NCI-H446 treated with DMSO at 0.1 percent for 48 hours (cell line): ENCODE measurements at regions not wholly inside any gene's neighbourhood (a gene's known extent, or its start where the extent isn't known, plus 50 kb on each side); places are given as distances from the start of the nearest gene placed in this dataset.
A peak's percentile ranks its signal among the peaks of the same experiment; 100 is the strongest.

ENCODE experiments used
- DNase-seq: peaks from one replicate; lab custom pipeline; 2025; lab: John Stamatoyannopoulos, UW

DNA sequence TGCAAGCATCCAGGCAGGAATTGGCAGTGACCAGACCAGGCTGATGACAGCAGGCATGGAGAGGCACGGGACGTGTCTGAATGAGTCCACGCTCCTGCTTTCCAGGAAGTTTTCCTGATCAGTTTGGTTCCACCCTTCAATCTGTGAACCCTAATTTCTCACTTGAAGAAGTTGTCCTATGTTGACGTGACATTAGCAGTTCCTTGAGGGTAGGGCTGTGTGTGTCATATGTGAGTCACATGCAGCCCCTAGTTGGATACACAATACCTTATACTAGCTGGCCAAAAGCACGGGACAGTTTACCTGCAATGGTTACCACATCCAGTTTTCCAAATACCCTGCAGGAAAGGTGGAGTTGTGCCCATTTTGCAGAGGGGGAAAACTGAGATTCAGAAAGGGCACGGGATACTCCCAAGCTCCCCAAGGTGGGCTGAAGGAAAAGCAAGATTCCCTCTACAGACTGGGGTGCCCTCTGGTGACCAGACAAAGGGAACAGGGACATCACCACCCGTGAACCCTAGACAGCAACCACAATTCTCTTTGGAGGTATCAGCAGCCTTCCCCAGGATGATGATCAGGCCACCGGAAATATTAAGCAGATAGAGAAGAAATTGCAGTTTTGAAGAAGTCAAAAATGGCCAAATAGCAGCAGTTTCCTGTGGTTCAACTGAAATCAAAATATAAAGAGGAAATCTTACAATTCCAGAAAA, 194.5 kb downstream of the PHETA1 start:
- DNase-seq = no peak

DNA sequence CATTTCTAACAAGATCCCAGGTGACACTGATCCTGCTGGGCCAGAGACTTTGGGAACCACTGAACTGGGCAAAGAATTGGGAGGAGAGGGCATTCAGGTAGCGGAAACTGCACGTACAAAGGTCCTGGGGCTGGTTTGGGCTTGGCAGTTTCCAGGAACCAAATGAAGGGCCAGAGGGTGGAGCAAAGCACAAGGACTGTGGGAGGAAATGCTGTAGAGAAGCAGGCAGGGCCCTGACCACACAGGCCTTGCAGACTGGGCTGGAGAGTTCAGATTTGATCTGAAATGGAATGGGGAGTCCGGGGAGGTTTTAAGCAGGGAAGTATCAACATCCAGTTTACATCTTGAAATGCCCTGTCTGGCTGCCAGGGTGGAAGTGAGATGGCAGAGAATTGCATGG, 195.1 kb downstream of the PHETA1 start:
- no peak for DNase-seq

DNA sequence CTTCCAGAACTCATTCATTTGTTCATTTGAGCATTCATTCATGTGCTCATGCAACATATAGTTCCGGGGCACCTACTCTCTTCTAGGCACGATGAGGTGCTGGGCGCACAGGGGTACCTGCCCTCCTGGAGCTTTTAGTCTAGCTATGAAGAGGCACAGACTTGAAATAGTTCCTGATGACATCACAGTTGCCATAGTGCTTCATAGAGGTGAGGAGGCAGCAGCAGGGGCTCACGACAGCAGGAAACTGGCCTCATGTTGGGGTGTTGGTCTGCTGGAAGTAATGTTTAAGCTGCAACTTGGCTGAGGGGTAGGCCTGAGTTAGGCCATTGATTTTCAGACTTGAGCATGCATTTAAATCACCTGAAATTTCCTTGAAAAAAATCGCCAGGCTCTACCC, 195.5 kb downstream of the PHETA1 start:
- no peak for DNase-seq

DNA sequence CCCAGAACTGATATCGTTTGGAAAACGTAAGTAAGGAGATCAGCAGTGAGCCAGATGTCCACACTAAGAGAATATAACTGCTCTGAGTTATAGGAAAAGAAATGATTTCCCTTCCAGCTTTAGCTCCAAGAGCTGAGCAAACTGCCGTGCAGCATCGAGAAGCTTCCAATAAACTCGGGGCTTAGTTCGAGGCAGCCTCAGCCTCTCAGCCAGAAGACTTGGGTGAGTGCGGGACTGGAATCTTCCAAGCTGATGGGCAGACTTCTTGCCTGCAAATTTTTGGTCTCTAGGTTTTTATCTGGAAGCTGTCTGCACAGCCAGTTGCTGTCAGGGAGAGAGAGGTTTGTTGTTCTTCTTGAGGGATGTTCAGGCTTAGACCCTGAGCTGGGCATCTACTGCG, 196.1 kb downstream of the PHETA1 start:
- DNase-seq = no peak

DNA sequence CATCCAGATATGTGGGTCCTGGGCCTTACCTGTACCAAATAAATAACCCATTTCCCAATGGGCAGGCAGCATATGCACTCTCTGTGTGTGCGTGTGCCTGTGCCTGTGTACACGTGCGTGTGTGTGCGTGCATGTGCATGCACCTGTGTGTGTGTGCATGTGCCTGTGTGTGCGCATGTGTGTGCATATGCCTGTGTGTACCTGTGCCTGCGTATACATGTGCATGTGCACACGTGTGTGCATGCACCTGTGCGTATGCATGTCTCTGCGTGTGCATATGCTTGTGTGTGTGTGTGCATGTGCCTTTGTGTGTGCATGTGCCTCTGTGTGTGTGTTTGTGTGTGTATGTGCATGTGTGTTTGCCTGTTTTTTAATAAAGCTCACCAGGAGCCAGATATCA, 197.1 kb downstream of the PHETA1 start:
- DNase-seq = no peak

DNA sequence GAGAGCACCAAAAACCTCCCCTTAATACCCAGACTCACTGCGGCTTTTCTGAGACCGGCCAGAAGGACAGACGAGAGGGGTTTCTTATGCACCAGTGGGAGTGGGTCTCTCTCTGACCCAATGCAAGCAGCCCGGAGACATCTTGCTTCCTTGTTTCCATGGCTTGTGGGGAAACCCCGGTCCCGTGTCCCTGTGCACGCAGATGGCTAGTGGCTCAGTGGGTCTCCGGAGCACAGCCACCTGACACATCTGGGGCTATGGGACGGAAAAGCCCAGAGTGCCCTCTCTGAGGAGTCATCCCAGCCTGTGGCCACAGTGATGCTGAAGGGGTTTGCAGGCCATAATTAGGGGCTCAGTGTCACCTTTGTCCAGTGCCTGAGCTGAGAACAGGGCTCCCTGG, 197.6 kb downstream of the PHETA1 start:
- DNase-seq = no peak

- no peak for DNase-seq
Observed at GRCh38 chr12:111170543-111170942, 198.4 kb downstream of the PHETA1 start.

- DNase-seq = no peak
Observed at GRCh38 chr12:111169456-111169855, 199.4 kb downstream of the PHETA1 start.

DNA sequence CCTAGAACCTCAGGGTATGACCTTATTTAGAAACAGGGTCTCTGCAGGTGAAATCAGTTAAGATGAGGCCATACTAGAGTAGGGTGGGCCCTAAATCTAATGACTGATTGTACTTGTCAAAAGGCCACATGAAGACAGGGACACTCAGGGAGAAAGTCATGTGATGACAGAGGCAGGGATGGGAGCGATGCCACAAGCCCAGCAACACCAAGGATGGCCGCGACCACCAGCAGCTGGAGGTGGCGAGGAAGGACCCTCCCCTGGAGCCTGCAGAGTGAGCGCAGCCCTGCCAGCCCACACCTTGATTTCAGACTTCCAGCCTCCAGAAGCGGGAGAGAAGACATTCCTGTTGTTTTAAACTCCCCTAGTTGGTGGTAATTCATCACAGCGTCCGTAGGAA, 199.9 kb downstream of the PHETA1 start:
- no peak for DNase-seq

DNA sequence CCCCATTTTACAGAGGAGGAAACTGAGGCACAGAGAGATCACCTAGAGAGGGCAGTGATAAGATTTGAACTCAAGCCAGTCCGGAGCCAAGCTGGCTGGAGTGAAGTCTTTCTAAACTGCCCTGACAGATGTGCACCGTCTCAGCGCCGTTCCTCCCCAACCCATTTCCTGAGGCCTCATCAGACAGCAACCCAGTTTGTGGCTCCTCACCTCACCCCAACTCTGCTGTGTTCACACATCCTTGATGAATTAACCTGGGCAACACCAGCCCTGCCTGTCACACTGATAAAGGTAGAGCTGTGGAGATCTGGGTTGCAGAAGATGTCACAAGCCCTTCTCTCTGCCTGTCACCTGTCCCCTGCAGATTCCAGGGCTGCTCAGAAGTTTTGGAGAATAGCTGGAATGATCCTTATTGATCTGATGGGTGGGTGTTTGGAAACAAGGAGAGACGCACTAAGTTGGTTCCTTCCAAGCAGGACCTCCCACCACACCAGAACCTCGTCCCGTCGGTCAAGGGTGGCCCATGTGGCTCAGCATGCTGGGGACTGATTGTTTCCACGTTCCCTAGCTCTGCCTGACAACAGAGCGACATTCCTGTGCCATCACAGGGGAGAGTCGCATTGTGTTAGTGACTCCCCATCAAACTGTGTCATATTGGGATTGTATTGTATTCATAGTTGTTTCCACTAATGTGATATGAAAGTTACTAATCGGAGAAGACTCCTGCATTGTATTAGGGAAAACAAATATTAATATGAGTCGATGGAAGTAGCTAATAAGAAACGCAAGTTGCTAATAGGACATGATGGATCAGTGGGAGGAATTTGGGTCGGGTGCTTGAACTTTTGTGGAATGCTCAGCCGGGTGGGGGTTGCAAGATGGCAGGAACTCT, 200.6 kb downstream of the PHETA1 start:
- no peak for DNase-seq

DNA sequence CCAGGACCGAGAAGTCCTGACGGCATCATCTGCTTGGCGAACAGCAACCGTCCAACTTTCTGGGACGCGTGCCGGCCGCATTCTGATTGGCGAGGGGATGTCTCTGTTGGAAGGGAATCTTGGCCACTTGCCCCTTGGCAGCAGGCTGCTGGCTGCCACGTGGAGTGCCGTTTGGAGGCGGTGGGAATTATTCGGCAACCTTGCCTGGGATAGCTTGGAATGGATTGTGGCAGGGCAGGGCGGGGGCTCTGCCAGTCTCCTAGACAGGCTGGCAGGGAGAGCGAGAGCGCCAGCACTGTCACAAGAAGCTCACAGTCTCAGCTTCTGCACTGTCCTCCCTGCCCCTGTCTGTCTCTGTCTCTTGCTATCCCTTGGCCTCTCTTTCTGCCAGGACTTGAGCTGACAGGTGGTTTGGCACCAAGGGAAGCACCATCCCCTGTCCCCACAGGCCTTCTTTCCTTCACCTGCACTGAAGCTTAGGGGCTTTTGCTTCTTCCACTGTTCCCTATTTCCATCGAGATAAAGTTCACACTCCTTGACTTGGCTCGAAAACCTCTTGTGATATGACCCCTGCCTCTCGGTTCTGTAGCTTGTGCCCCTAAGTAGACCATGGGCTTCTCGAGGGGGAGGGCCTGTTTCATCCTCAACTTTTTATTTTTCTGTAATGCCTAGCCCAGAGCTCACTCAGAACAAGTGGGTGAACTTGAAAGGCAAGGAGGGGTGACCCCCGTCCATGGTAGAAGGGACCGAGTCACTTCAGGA, 201.9 kb downstream of the PHETA1 start:
- DNase-seq = peak; percentile 57

DNA sequence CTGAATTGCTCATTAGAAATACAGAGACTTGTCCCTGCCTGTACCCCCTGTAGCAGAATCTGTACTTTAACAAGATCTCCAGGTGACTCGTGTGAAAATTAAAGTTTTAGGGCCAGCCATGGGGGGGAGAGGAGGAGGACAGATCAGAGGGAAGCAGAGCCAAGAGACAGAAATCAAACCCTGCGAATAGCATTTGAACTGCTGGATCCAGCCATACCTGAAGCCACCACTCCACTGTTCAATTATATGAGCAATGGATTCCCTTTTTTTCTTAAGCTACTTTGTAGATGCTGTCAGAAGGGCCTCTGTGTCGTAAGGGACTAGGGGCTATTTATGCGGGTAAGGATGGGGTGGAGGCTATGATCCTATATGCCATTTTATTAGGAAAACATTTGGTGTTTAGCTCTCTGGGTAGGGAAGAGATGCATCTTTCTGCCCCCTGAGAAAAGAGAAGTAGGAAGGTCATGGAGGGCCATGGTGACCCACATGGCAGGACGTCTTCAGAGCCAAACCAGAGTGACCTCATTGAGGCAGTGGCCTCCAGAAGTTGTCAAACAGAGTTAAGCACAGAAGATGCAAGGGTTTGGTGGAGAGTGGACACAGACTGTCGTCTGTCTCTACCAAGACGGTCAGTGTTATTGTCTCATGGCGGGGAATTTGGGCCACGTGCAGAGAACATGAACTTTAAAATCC, 203.9 kb downstream of the PHETA1 start:
- no peak for DNase-seq

DNA sequence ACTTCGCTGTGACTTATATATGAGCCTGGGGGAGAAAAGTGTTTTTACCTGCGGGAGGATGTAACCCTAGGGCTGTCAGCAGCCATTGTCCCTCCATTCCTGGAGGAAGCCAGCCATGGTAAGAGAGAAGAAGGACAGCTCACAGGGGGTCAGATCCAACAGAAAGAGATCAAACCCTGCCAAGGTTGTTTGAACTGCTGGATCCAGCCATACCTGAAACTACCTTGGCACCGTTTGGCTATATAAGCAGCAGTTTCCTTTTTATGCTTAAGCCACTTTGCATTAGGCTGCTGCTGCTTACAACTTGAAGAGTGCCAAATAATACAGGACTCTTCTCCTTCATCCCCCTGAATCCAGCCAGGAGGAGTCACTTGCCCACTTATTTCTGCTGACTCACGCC, 205.5 kb downstream of the PHETA1 start:
- no peak for DNase-seq

- DNase-seq = no peak
Observed at GRCh38 chr12:111161898-111162297, 207.0 kb downstream of the PHETA1 start.

- peak; percentile 34 for DNase-seq
Observed at GRCh38 chr12:111160350-111161241, 208.3 kb downstream of the PHETA1 start.

DNA sequence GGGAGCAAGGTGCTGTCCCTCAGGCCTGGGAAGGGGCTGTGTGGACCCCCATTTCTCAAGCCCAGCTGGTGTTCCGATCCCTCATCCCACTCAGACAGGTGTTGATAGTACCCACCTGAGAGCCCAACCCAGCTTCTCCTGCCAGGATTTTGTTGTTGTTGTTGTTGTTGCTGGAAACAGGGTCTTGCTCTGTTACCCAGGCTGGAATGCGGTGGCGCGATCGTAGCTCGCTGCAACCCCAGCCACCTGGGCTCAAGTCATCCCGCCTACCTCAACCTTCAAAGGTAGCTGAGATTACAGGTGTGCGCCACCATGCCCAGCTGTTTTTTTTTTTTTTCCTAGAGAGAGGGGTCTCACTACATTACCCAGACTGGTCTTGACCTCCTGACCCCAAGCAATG, 209.9 kb downstream of the PHETA1 start:
- no peak for DNase-seq

DNA sequence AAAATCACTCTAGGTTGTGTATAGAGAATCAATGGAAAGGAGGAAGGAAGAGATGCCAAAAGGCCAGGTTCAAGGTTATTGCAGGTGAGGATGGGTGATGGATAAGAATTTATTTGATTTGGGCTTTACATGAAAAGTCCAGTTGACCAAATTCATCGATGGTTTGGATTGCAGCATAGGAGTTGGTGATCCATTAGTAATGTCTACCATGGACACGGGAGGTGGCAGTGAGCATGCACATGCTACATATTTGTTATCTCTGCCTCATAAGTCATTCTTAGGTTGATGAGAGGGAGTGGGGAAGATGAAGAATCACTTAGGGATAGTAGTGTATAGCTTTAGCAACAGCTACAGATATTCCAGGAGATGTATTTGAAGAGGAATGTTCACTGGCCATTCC, 211.4 kb downstream of the PHETA1 start:
- no peak for DNase-seq

DNA sequence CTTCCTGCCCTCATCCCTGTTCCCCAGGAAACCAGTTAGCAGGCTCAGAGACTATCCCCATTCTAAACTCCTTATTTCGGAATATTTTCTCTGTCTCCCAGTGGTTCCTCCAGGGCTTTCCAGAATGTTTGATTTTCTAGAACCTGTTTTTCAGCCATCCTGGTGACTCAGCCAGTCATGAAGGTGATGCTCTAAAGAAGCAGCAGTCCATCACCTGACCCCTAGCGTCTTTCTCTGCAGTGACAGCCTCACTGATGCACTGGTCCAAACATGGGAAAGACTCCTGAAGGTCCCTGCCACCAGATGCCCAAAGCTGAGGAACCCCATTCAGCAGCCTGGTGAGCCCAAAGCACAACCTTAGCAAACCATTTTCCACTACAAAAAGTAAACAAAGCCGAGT, 212.6 kb downstream of the PHETA1 start:
- no peak for DNase-seq

GRCh38 chr12:111155521-111155920, 213.4 kb downstream of the PHETA1 start:
- DNase-seq = no peak

DNA sequence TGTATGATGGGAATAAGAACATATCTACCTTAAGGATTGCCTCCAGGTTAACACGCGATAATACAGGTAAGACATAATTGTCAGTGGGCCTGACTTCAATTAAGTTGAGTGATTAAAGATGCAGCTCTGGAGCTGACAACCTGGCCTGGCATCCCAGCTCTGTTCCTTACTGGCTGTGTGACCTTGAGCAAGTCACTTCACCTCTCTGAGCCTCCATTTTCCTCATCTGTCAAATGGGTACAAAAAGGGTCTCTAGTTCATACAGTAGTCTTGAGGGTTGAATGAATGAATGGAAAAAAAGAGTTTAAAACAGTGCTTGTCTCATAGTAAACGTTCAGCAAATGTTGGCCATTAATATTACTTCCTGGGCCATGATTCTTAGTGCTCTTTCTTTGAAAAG, 213.9 kb downstream of the PHETA1 start:
- no peak for DNase-seq
